SW 1271 (cell line): ENCODE measurements at regions not wholly inside any gene's neighbourhood (a gene's known extent, or its start where the extent isn't known, plus 50 kb on each side); places are given as distances from the start of the nearest gene placed in this dataset.

Source experiments
- DNase-seq, 2 experiments: peaks; one replicate each; lab custom pipeline; 2025; lab: John Stamatoyannopoulos, UW

DNA sequence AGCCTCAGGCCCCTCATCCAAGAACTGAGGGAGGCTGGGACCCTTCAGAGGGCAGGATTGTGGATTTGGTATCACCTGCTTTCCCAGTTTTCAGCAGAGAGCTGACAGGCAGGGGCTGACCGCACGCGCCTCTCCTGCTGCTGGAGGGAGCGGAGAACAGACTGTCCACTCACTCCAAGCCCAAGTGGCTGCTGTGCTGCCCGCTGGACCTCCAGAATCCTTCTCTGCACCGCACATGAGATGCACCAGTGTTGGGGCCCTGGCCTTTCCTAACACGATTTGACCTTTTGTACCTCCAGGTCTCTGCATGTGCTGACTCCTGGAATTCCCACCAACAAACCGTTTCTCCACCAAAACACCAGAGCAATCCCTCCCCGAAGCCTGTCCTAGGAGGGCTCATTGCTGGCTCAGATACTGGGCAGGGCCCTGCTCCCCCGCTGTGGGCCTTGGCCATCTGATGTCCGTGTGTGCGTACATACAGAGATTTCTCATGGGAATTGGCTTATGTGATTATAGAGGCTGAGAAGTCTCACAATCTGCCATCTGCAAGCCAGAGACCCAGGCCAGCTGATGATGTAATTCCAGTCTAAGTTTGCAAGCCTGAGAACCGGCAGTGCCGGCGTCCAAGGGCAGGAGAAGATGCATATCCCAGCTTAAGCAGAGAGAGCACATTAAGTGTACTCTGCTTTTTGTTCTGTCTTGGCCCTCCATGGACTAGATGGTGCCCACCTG, 141.7 kb downstream of the GADD45G start:
- no peak for DNase-seq

GRCh38 chr9:89747596-89747995, 142.8 kb downstream of the GADD45G start:
- no peak for DNase-seq

DNA sequence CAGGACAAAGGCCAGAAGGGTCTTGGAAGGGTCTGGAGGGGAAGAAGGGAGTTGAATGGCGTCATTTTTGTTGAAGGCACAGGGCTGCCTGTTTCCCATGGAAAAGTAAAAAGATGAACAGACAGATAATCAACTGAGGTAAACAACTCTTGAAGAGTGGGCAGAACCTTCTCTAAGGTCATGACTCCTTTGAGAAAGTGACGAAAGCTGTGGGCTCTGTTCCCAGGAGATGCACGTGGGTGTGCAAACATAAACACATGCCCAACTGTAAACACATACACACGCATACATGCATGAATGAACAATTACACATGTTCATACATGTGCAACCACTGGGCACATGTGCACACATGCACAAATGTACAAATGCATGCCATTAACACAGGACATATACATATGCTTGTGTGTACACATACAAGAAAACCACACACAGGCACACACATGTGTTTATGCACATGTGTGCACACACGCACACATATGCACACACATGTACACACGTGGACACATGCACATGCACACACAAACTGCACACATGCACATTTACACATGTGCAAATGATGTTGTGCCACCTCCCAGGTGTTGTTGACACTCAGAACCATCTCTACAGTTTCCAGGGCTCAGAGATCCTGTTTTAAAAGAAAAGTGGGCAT, 143.3 kb downstream of the GADD45G start:
- no peak for DNase-seq

GRCh38 chr9:89748831-89749499, 144.2 kb downstream of the GADD45G start:
- no peak for DNase-seq

DNA sequence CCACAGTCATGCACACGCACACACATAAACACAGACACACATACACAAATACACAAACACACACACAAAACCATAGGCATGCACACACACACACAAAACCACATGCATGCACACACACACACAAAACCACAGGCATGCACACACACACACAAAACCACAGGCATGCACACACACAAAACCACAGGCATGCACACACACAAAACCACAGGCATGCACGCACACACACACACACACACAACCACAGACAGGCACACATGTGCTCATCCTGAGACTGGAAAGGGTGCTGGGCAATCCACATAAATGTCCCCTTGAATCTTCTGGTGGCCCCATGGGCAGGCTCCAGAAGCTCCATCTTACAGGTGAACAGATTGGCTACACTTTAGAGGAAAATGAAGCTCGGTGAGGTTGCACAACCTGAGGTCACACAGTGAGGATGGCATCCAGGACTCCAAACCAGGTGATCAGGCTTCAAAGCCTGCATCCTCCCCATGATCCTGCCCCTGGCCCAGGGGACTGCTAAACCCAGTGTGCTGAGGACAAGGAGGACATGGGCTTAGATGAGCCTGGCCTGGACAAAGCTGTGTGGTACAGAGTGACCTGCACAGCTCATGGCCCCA, 144.8 kb downstream of the GADD45G start:
- no peak for DNase-seq

DNA sequence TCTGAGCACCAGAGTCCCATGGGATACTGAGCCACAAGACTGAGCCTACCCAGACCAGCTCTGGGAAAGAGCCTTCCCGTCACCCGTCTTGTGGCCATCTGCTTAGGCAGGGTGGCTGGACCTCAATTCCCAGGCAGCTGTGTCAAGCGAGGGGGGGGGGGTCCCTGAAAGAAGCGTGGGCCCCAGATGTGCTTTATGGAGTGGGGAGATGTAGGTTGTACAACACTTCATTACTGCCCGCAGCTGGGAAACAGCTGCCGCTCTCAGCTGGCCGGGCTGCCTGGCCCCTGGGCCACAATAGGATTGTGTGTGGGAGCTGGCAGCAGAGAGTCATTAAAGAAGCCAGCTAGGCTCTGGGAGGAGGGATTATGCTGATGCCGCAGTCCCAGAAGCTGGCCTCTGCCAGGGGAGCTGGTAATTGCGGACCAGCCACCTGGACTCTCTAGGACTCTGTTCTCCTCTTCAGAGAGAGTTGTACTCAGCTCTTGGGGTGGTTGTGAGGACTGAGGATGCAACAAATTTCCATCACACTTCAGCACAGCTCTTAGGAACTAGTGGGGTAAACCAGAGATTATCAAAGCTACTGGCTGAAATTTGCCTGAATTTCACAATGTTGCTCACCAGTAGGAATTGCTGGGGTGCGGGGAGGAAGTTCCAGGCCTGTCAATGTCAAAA, 145.4 kb downstream of the GADD45G start:
- no peak for DNase-seq

DNA sequence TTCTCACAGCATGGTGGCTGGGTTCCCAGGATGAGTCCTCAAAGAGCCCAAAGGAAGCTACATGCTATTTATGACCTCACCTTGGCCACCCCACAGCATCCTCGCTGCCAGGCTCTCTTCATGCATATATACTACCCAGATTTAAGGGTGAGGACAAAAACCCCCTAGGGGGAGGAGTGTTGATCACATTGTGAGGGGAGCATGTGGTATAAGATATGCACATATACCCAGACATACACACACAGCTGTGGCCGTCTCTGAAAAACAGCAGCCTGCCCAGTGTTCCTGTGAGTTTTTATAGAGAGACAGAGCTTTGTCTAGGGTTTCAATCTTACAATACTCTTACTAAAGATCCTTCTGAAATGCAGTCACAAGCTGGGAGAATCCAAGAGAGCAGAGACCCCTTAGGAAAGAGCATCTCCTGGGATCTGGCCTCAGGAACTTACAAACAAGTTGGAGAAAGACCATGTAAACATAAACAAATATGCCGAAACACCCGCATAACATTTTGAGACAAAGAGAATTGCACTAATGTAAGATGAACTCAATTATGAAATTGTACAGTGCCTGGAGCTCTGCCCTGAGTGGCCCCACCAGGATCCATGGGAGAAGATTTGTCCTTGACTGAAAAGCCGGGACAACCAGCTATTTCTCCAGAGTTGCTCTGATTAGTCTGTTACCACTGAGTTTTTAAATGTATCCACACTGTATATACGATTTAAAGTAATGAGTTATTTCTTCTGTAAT, 146.4 kb downstream of the GADD45G start:
- DNase-seq, result no peak

DNA sequence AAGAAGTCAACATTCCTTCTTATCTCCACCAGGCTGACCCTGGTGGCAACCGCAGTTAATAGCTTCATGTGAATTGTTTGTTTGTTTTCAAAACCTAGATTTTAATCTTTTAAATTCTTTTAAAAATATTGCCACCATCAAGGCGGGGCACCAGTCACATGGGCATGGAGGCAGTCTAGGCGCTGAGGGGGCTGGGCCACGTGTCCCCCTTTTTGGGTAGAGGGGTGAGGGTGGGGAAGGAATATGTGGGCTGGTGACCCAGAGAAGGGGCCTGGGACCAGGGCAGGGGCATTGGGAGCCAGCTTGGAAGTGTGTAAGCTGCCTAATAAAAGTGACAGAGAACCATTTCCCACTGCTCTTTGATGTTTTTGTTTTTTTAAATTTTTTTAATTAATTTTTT, 147.3 kb downstream of the GADD45G start:
- no peak for DNase-seq

DNA sequence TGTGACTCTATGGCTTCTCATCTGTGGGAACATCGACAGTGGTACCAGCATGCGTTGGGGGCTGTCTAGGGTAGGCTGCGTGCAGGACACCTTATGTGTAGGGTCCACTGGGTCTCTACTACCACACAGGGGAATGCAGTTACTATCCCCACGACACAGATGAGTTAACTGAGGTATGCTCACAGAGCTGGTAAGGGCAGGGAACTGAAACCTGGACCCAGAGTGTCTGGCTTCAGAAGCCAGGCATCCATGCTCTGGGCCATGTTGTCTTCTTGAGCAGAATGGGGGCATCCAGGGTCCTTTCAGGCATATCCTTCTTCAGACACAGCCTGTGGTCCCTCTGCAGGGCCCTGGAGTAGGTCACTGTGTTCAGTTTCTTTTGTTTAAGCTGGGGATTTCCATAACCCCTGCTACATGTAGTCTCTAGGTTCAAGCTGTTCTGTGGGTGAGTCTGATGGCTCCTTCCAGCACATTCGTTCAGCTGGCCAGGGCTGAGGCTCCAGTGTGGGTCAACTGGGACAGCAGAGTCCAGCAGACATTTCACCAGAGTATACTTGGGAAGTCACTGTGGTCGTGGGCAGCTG, 148.8 kb downstream of the GADD45G start:
- no peak for DNase-seq

- DNase-seq, result no peak
Measured at GRCh38 chr9:89754193-89754592, 149.4 kb downstream of the GADD45G start.

- no peak for DNase-seq
Measured at GRCh38 chr9:89755821-89756220, 151.0 kb downstream of the GADD45G start.

GRCh38 chr9:89756891-89757537, 152.2 kb downstream of the GADD45G start:
- no peak for DNase-seq

GRCh38 chr9:89757776-89758528, 153.1 kb downstream of the GADD45G start:
- DNase-seq, result no peak

DNA sequence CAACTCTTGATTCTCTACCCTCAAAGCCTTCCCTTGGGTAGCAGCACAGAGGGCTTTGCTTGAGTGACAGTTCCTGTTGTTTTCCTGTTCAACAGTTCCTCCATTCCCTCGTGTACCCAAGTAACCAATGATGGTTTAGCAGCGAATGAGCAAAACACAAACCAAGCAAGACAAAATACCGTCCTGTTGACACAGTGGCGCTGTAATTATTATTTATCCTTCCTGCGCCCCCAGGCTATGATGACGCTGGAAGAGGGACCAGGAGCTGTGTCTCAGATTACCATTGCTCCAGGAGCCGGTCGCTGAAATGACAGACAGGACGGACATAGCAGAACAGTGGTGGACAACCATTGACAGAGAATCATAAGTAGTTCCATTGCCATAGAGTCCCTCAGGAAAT, 154.8 kb downstream of the GADD45G start:
- DNase-seq, result no peak

GRCh38 chr9:89760123-89760522, 155.3 kb downstream of the GADD45G start:
- DNase-seq, result no peak

GRCh38 chr9:89764217-89764616, 159.4 kb downstream of the GADD45G start:
- no peak for DNase-seq

DNA sequence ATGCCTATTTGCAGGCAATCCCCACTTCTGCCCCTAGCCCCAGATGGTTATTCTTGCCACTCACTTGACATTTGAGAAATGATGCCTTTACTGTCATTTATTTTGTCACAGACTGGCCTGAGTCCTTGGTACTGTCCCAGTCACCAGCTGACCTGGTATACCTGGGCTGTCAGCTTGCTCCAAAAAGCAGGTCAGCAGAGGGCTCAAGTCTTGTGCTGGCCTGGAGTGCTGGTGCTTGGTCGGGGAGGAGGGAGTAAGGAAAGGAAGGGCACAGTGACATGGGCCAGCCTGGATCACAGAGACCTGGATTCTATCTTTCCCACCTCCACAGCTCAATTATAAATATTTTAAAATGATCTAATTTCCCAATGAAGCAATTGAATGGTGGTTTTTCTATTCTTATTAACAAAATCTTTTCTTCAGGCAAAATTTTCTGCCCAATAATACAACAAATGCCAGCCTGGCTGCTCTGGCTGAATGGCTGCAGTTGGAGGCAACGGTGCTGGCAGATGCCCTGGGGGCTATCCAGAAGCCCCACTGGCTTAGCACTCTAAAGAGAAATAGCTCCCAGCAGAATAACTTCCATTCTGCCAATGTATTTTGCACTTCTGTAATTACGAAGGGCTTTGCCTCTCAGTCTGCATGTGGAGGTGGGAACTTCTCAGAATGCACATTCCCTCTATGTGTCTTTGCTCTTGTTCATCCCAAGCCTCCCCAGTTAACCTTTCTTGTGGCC, 160.6 kb downstream of the GADD45G start:
- no peak for DNase-seq

GRCh38 chr9:89766991-89767390, 162.2 kb downstream of the GADD45G start:
- DNase-seq, result no peak

DNA sequence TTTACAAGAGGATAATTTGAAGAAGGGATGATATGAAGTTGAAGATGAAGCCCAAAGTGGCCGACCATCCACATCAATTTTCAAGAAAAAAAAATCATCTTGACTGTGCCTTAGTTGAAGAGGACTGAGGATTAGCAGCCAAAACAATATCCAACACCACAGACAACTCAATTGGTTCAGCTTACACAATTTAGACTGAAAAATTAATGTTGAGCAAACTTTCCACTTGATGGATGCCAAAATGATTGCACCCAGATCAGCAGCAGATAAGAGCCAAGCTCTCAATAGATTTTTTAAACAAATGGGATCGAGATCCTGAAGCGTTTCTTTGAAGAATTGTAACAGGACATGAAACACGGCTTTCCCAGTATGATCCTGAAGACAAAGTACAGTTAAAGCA, 163.2 kb downstream of the GADD45G start:
- no peak for DNase-seq
